ENCODE measurements at regions not wholly inside any gene's neighbourhood (a gene's known extent, or its start where the extent isn't known, plus 50 kb on each side); places are given as distances from the start of the nearest gene placed in this dataset.

DNA sequence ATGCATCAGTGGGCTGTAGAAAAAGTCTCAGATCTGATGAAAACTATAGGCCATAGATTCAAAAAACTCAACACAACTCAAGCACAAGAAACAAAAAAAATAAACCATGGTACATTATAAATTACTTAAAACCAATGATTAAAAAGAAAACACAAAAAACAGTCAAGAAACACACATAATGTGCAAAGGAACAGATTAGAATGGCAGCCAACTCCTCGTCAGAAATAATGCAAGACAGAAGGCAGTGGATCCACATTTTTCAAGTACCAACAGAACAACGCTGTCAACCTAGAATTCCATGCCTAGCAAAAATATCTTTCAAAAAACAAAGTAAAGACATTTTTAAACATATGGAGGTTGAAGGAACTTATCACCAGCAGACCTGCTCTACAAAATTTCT, 69.7 kb downstream of the PSMB1 start:
- TF ChIP-seq, protein P1, sequence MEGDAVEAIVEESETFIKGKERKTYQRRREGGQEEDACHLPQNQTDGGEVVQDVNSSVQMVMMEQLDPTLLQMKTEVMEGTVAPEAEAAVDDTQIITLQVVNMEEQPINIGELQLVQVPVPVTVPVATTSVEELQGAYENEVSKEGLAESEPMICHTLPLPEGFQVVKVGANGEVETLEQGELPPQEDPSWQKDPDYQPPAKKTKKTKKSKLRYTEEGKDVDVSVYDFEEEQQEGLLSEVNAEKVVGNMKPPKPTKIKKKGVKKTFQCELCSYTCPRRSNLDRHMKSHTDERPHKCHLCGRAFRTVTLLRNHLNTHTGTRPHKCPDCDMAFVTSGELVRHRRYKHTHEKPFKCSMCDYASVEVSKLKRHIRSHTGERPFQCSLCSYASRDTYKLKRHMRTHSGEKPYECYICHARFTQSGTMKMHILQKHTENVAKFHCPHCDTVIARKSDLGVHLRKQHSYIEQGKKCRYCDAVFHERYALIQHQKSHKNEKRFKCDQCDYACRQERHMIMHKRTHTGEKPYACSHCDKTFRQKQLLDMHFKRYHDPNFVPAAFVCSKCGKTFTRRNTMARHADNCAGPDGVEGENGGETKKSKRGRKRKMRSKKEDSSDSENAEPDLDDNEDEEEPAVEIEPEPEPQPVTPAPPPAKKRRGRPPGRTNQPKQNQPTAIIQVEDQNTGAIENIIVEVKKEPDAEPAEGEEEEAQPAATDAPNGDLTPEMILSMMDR (IDR thresholded peaks at IDR 0.05), result no peak
- no peak for TF ChIP-seq POLR2A (IDR thresholded peaks at IDR 0.05)

All from heart left ventricle (tissue), 13 donors.